ENCODE measurements at regions not wholly inside any gene's neighbourhood (a gene's known extent, or its start where the extent isn't known, plus 50 kb on each side); places are given as distances from the start of the nearest gene placed in this dataset.

DNA sequence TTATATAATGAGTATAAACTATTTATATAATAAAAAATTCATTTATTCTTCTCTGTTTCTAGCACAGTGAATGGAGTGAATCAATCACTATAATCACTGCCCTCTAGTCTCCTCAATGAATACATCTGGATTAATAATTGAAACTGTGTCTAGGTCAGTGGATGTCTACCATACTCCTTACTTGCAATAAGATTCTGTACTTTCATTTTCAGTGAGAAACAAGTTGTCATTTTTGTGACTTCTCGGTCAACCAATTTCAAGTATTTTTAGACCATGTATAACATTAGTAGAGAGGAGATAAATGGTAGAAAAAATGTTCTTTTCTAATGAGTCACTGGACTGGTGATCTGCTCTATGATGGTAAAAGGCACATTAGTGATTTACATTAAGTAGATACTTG lies 799.6 kb upstream of the CHAC2 start:
- Histone ChIP-seq H3K4me1 (ENCODE audit: insufficient read depth, low read length, poor library complexity, severe bottlenecking) (no peaks in the 10 kb centered on the region), H3K27me3 (replicated peaks; ENCODE audit: insufficient read depth, low read depth, low read length, poor library complexity) (no peaks in the 10 kb centered on the region), H3K4me3 (ENCODE audit: low read depth, low read length, poor library complexity, severe bottlenecking) (no peak overlapping the region), H3K36me3 (ENCODE audit: insufficient read depth, low read length, poor library complexity, severe bottlenecking) (no peaks in the 10 kb centered on the region), H3K9me3 (ENCODE audit: low read depth, low read length, poor library complexity, severe bottlenecking) (no peaks in the 10 kb centered on the region), H3K27ac (ENCODE audit: low read depth, low read length, poor library complexity, severe bottlenecking) (no peak overlapping the region)
- ChIA-PET POLR2A (ENCODE audit: low non-redundant PET) (no interaction called here), CTCF (no interaction called here)
- intact Hi-C loops (cut with micrococcal nuclease; ENCODE audit: unreplicated experiment): no loop called here
- no peak for DNase-seq (ENCODE audit: low spot score)
- BruUV-seq (replicated peaks): no TSS peak
- no peak for TF ChIP-seq EZH2 (IDR thresholded peaks at IDR 0.05; ENCODE audit: borderline replicate concordance, low read depth, low read length, poor library complexity, severe bottlenecking)
- TF ChIP-seq, protein P1, sequence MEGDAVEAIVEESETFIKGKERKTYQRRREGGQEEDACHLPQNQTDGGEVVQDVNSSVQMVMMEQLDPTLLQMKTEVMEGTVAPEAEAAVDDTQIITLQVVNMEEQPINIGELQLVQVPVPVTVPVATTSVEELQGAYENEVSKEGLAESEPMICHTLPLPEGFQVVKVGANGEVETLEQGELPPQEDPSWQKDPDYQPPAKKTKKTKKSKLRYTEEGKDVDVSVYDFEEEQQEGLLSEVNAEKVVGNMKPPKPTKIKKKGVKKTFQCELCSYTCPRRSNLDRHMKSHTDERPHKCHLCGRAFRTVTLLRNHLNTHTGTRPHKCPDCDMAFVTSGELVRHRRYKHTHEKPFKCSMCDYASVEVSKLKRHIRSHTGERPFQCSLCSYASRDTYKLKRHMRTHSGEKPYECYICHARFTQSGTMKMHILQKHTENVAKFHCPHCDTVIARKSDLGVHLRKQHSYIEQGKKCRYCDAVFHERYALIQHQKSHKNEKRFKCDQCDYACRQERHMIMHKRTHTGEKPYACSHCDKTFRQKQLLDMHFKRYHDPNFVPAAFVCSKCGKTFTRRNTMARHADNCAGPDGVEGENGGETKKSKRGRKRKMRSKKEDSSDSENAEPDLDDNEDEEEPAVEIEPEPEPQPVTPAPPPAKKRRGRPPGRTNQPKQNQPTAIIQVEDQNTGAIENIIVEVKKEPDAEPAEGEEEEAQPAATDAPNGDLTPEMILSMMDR (conservative IDR thresholded peaks at IDR 0.05; ENCODE audit: low read depth, low read length): no peak

DNA sequence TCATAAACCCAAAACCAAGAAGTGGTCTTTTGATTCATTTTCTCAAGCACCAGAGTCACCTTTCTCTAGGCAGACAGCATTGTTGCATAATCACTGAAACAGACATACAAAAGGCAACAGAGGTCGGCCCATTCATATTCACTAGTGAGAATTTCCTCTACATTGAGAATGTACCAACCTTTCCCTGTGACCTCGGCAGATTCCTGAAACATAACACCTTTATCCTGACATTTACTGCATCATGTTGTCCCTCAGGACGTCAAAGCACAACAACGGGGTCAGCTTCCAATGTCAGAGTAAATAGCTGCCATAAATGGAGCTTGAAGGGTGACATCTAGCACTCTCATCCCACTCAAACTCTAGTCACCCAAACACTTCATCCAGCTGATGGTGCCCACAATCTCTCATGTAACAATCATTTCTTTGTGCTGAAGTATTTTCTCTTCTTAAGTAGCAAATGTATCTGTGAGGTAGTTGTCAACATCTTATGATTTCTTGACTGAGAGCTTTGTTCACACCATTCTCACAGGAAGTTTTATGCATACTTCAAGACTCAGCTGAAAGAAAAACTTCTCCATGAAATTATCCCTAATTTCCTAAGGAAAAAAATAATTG lies 802.6 kb upstream of the CHAC2 start:
- Histone ChIP-seq H3K36me3 (ENCODE audit: insufficient read depth, low read length, poor library complexity, severe bottlenecking) (no peaks in the 10 kb centered on the region), H3K9me3 (ENCODE audit: low read depth, low read length, poor library complexity, severe bottlenecking) (no peaks in the 10 kb centered on the region), H3K4me1 (ENCODE audit: insufficient read depth, low read length, poor library complexity, severe bottlenecking) (no peaks in the 10 kb centered on the region), H3K4me3 (ENCODE audit: low read depth, low read length, poor library complexity, severe bottlenecking) (no peak overlapping the region), H3K27ac (ENCODE audit: low read depth, low read length, poor library complexity, severe bottlenecking) (no peak overlapping the region), H3K27me3 (replicated peaks; ENCODE audit: insufficient read depth, low read depth, low read length, poor library complexity) (no peaks in the 10 kb centered on the region)
- ChIA-PET POLR2A (ENCODE audit: low non-redundant PET) (no interaction called here), CTCF (no interaction called here)
- no TSS peak for BruUV-seq (replicated peaks)
- DNase-seq (ENCODE audit: low spot score): no peak
- intact Hi-C loops (cut with micrococcal nuclease; ENCODE audit: unreplicated experiment): no loop called here
- TF ChIP-seq EZH2 (IDR thresholded peaks at IDR 0.05; ENCODE audit: borderline replicate concordance, low read depth, low read length, poor library complexity, severe bottlenecking): no peak
- TF ChIP-seq, protein P1 (conservative IDR thresholded peaks at IDR 0.05; ENCODE audit: low read depth, low read length): no peak

DNA sequence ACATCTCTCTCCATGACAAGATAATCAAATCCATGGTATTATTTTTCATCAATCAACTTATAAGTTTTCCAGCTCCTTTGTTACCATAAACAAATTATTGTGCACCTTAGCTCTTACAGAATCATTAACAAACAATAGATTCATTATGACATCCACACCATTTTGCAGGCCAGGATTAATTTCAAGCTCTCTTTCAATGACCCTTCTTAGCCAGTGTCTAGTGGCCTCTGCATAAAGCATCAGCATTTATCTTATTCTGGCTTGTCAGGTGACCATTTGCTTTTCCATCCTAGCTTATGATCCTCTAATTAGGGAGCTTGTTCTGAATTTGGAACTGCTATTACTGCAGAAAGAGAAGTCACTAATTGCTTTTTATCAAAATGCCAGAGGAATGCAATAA lies 806.2 kb upstream of the CHAC2 start:
- H3K27me3 ChIP-seq (replicated peaks; ENCODE audit: insufficient read depth, low read depth, low read length, poor library complexity): no peaks in the 10 kb centered on the region
- no peak for TF ChIP-seq EZH2 (IDR thresholded peaks at IDR 0.05; ENCODE audit: borderline replicate concordance, low read depth, low read length, poor library complexity, severe bottlenecking)
- TF ChIP-seq, protein P1 (conservative IDR thresholded peaks at IDR 0.05; ENCODE audit: low read depth, low read length): no peak
- intact Hi-C loops (cut with micrococcal nuclease; ENCODE audit: unreplicated experiment): no loop called here
- ChIA-PET POLR2A (ENCODE audit: low non-redundant PET) (no interaction called here), CTCF (no interaction called here)
- DNase-seq (ENCODE audit: low spot score): no peak
- H3K36me3 ChIP-seq (ENCODE audit: insufficient read depth, low read length, poor library complexity, severe bottlenecking): no peaks in the 10 kb centered on the region
- no peak overlapping the region for H3K27ac ChIP-seq (ENCODE audit: low read depth, low read length, poor library complexity, severe bottlenecking)
- no peak overlapping the region for H3K4me3 ChIP-seq (ENCODE audit: low read depth, low read length, poor library complexity, severe bottlenecking)
- no peaks in the 10 kb centered on the region for H3K9me3 ChIP-seq (ENCODE audit: low read depth, low read length, poor library complexity, severe bottlenecking)
- H3K4me1 ChIP-seq (ENCODE audit: insufficient read depth, low read length, poor library complexity, severe bottlenecking): no peaks in the 10 kb centered on the region
- no TSS peak for BruUV-seq (replicated peaks)
